ENCODE measurements at regions not wholly inside any gene's neighbourhood (a gene's known extent, or its start where the extent isn't known, plus 50 kb on each side); places are given as distances from the start of the nearest gene placed in this dataset.

DNA sequence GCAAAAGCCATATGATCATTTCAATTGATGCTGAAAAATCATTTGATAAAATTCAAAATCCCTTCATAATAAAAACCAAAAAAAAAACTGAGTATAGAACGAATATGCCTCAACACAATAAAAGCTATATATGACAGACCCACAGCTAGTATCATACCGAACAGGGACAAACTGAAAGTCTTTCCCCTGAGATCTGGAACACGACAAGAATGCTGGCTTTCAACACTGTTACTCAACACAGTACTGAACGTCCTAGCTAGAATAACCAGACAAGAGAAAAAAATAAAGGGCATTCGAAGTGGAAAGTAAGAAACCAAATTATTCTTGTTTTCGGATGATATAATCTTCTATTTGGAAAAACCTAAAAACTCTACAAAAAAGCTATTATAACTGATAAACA, 559.9 kb downstream of the EPM2A start:
- TF ChIP-seq, protein P1, sequence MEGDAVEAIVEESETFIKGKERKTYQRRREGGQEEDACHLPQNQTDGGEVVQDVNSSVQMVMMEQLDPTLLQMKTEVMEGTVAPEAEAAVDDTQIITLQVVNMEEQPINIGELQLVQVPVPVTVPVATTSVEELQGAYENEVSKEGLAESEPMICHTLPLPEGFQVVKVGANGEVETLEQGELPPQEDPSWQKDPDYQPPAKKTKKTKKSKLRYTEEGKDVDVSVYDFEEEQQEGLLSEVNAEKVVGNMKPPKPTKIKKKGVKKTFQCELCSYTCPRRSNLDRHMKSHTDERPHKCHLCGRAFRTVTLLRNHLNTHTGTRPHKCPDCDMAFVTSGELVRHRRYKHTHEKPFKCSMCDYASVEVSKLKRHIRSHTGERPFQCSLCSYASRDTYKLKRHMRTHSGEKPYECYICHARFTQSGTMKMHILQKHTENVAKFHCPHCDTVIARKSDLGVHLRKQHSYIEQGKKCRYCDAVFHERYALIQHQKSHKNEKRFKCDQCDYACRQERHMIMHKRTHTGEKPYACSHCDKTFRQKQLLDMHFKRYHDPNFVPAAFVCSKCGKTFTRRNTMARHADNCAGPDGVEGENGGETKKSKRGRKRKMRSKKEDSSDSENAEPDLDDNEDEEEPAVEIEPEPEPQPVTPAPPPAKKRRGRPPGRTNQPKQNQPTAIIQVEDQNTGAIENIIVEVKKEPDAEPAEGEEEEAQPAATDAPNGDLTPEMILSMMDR (conservative IDR thresholded peaks at IDR 0.05) = no peak
- no peak for TF ChIP-seq ZFX (IDR thresholded peaks at IDR 0.05)

Data from C4-2B (cell line).